D341Med (cell line): ENCODE measurements at regions not wholly inside any gene's neighbourhood (a gene's known extent, or its start where the extent isn't known, plus 50 kb on each side); places are given as distances from the start of the nearest gene placed in this dataset.
A peak's percentile ranks its signal among the peaks of the same experiment; 100 is the strongest.
"Not testable (repeated sequence)": the region's sequence is repeated elsewhere in the genome, so short reads cannot be mapped to it uniquely, and the experiment has no call there.

Experiments used
- DNase-seq: peaks from one replicate; pipeline ENCODE4 v3.0.0; 2012; ENCODE audit warnings: low spot score

GRCh38 chr14:86987966-86988365 is 1005.0 kb downstream of the GALC start:
- no peak for DNase-seq

GRCh38 chr14:86973177-86973576 is 1019.8 kb downstream of the GALC start:
- no peak for DNase-seq

GRCh38 chr14:86971292-86971691 is 1021.7 kb downstream of the GALC start:
- no peak for DNase-seq

- DNase-seq = peak; percentile 47
Measured at GRCh38 chr14:86961106-86961716, 1031.8 kb downstream of the GALC start.

GRCh38 chr14:86955771-86956354 is 1037.1 kb downstream of the GALC start:
- no peak for DNase-seq

GRCh38 chr14:86954623-86955022 is 1038.4 kb downstream of the GALC start:
- no peak for DNase-seq

GRCh38 chr14:86946446-86946845 is 1046.5 kb downstream of the GALC start:
- no peak for DNase-seq

- no peak for DNase-seq
Measured at GRCh38 chr14:86944434-86944833, 1048.5 kb downstream of the GALC start.

- DNase-seq = no peak
Measured at GRCh38 chr14:86943391-86944365, 1049.3 kb downstream of the GALC start.

GRCh38 chr14:86942936-86943335 is 1050.0 kb downstream of the GALC start:
- no peak for DNase-seq

GRCh38 chr14:86940106-86940505 is 1052.9 kb downstream of the GALC start:
- no peak for DNase-seq

GRCh38 chr14:86938320-86938719 is 1054.7 kb downstream of the GALC start:
- DNase-seq = no peak

GRCh38 chr14:86936556-86936955 is 1056.4 kb downstream of the GALC start:
- DNase-seq = no peak

- DNase-seq = no peak
Measured at GRCh38 chr14:86935241-86935885, 1057.6 kb downstream of the GALC start.

- no peak for DNase-seq
Measured at GRCh38 chr14:86933958-86934595, 1058.9 kb downstream of the GALC start.

GRCh38 chr14:86933460-86933859 is 1059.5 kb downstream of the GALC start:
- DNase-seq = no peak

- DNase-seq = no peak
Measured at GRCh38 chr14:86915406-86915805, 1077.6 kb downstream of the GALC start.

GRCh38 chr14:86912709-86913108 is 1080.3 kb downstream of the GALC start:
- no peak for DNase-seq

GRCh38 chr14:86911486-86911885 is 1081.5 kb downstream of the GALC start:
- no peak for DNase-seq

- DNase-seq = not testable (repeated sequence)
Measured at GRCh38 chr14:86905386-86905926, 1087.5 kb downstream of the GALC start.

GRCh38 chr14:86902176-86902950 is 1090.6 kb downstream of the GALC start:
- no peak for DNase-seq
